ENCODE measurements at regions not wholly inside any gene's neighbourhood (a gene's known extent, or its start where the extent isn't known, plus 50 kb on each side); places are given as distances from the start of the nearest gene placed in this dataset.

DNA sequence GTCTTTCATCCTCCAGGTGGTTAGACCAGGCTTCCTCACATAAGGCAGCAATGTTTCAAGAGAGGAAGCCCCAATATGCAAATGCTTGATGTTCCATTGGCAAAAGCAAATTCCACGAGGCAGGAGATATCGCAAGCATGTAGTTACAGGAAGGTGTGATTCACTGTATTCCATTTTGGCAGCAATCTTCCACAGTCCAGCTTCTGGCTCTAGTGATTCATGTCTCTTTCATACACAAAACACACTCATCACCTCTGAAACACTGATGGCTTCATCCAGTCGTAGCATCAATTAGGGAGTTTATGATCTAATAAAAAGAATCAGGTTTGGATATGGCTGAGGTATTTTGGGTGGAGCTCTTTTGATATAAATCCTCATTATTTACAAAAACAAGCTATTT, 552.2 kb upstream of the RIOK2 start:
- peak; percentile 73 for DNase-seq

DNA sequence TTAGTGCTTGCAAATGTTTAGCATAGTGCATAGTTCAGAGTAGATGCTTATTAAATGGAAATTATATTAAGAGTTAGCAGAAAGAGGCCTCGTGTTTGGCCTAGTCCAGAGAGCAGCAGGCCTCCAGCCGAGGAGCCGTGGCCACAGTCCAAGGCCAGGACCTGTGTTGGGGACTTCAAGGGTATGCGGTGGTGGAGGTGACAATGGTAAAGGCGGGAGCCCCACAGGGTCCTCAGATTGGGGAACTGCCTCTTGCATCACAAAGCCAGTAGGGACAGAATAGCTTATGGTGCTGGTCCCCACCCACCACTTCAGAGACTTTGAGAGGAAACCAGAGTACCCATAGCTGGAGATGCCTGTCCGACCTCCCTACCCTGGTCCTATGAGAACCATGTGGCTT, 554.6 kb upstream of the RIOK2 start:
- no peak for DNase-seq

DNA sequence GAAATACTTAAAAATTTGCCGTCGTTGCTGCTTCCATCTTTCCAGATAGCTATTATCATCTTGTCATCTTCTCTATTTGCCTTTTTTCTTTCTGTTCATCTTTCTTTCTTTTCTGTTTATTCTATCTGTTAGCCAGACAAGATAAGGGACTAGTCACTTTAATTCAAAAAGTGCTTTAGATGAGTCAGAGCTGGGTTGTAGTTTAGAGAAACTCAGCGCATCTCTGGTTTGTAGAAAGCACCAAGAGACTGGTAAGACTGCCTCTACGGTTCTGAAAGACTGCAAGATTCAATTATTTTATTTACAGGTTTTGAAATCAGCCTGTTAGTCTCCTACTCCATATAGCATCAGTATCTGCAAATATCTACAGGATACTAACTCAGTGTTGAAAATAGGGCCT, 562.8 kb upstream of the RIOK2 start:
- DNase-seq = no peak

DNA sequence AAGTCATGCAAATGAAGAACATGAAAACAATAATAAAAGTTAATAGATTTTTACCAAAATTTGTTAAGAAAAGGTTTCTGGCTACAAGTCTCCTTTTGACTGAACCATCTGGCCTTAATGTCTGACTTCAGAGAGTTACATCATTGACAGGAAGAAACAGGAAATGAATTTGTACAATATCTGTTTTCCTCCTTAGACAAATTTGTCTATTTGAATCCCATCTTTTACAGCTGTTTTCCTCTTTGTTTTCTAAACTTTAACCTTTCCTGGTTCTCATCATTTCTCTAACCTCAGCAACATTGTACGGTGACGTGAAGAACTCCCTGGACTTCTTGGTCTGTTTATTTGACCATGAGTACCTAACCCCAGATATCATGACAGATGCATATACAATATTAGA, 567.5 kb upstream of the RIOK2 start:
- no peak for DNase-seq

DNA sequence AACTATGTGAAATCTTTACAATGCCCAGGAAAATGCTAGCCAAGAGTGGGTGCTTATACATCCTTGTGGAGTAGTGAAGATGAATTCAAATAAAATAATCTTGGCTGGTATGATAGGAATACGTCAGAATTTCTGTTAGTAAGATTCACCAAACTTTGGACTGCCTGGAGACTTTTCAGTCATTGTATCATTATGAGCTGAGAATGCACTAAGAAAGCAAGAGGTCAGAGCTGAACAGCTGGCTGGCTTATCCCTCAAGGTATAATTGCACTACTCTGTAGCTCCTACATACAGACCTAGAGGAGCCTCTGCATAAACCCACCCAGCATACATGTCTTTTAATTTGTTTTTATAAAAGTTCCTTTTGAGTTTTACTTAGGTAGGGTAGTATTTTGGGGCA, 568.5 kb upstream of the RIOK2 start:
- DNase-seq = no peak

DNA sequence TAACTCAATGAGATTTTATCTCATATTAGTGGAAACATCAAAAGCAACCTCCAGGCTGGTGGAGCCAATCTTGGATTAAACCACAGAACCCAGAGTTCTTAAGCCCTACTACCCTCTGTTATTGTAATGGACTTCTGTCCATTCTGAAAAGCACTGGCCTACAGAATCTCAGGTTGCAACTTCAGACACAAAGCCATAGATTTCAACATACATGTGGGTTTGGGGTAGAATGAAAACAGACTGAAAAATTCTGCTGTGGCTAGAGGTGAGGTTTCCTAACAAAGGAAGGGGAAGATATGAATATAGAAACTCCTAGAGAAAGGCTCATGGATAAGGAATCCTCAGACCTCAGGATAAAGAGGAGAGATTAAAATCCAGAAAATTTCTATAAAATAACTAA, 569.8 kb upstream of the RIOK2 start:
- DNase-seq = no peak

DNA sequence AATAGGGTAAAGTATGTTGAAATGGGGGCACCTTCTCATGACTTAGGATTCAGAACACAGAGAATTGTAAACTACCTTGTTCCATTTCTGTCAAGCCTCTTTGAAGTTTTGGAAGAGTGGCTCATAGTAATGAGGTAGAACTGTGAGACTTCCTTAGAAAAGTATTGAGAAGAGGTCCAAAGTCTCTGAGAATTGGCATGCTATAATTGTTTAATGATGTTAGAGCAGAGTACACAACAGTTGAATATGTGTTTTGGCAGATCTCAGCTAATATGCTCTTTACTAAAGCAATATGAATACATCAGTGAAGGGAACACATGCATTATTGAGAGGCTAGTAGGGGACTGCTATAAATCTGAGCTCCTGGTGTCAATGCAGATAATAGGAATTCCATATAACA, 579.4 kb upstream of the RIOK2 start:
- no peak for DNase-seq

DNA sequence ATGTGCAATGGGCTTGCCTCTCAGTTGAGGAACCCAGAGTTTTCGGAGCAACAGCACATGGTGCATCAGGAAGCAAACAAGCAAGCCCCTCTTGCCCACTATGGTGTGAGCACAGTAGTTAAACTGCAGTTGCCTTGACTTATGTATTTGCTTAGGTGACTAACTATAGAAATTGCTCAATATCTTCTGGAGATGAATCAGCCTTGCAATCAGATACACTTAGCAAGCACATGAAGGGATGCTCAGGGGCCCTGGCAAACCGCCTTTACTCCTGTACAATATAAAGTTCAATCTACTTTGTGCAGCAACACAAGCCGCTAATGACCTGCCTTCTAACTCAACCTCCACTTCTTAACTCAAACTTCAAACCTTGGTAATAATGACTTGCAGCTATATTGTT, 581.7 kb upstream of the RIOK2 start:
- DNase-seq = peak; percentile 48

DNA sequence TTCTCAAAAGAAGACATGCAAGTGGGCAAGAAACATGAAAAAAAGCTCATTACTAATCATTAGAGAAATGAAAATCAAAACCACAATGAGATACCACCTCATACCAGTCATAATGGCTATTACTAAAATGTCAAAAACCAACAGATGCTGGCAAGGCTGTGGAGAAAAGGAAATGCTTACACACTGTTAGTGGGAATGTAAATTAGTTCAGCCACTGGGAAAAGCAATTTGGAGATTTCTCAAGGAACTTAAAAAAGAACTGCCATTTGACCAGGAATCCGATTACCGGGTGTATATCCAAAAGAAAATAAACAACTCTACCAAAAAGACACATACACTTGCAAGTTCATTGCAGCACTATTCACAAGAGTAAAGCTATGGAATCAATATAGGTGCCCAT, 595.4 kb upstream of the RIOK2 start:
- peak; percentile 42 for DNase-seq

DNA sequence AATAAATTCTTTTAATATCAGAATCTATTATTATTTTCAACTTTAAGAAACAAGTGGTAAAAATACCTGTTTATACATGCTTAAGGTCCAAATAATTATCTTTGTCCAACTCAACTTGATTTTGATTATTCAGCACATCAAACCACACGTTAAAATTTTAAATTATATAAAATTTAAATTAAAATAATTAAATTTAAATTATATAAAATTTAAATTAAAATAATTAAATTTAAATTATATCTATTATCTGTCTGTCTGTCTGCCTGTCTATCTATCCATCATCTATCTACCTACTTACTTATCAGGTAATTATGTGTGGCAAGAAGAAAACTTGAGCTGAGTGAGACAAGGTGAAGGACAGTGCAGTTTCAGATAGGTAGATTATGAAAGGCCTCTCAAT, 605.3 kb upstream of the RIOK2 start:
- DNase-seq = no peak

DNA sequence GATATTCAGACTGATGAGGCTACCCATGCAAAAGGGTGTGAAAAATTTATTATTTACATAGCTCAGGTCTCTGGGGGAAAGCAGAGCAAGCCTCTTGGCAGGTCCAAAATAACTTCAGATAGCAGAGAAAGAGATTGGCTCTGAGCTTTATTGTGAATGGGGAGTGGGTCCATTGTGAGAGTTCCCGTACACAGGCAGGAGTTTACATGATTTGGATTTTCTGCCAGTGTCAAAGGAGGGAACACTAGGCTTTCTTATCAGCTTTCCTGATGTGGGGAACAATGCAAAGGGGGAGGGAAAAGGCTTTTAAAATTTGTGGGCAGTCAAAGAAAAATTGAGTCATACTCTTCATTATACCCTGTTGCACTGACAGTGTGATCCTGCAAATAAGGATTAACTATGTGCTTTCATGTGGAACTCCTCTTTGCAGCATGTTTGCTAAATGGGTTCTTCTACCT, 615.0 kb upstream of the RIOK2 start:
- no peak for DNase-seq

DNA sequence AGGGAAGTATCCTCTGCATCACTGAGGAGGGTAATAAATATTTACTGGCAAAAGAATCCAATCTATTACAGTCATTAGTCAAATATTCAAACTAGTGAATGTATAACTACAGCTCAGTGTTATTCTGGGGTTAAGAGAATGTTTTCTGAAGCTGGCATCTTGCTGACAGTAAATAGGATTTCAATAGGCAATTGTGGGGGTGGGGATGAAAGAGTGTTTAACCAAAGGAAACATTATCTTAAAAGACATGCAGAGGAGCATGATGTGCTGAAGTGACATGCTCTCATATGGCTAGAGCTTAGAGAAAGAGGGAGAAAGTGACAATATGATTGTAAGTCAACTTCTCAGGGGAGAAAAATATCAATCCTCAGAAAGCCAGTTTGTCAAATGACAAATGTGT, 618.4 kb upstream of the RIOK2 start:
- no peak for DNase-seq

DNA sequence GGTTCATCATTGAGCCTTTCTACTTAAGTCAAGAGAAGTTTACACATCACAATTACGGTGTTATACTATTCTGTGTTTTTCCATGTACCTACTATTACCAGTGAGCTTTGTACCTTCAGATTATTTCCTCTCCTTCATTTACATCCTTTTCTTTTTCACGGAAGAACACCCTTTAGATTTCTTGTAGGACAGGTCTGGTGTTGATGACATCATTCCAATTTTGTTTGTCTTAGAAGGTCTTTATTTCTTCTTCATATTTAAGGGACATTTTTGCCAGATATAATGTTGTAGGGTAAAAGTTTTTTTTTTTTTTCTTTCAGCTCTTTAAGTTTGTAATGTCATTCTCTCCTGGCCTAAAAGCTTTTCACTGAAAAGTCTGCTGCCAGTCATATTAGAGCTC, 637.1 kb upstream of the RIOK2 start:
- no peak for DNase-seq

DNA sequence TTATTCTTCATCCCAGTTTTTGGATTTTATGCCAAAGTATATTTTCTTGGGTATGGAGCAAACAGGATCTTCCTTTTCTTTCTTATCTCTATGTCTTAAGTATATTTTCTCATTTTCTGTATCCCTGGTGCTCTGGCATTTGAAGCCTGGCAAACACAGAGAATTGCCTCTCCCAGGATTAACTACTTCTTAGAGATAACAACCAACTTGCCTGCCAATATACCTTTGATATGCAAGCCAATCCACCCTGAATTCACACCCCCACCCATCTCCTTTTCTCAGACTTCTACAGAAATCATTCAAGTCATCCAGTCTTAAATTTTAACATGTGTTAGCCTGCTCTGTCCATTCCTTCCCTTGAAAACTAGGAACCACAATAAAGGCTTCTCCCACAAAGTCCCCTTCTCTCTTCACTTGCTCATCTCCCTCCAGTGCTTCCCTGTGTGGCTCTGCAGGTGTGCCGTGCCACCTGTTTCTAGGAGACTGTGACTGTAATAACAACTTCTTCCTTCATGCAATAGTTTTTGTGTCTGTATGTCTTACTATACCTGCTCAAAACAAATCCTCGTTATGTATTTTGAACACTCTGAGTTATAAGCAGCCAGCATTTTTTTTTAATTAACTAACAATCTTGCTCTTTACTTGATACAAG, 649.7 kb upstream of the RIOK2 start:
- no peak for DNase-seq

DNA sequence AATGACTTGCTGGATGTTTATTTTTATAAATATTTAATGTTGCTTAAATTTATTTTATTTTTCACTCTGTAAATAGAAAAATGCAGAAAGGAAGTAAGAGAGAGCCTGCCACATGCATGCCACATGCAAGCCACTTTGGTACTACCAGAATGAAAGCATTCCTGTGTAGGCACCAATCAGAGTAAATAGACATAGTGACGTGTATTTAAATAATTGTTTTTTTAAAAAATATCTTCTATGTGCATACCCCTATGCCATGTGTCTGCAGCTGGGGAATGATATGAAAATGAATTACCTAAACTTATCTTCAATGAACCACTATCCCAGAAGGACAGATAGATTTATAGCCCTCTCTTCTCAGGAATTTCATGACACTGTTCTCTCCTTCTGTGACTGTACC, 651.5 kb upstream of the RIOK2 start:
- no peak for DNase-seq

DNA sequence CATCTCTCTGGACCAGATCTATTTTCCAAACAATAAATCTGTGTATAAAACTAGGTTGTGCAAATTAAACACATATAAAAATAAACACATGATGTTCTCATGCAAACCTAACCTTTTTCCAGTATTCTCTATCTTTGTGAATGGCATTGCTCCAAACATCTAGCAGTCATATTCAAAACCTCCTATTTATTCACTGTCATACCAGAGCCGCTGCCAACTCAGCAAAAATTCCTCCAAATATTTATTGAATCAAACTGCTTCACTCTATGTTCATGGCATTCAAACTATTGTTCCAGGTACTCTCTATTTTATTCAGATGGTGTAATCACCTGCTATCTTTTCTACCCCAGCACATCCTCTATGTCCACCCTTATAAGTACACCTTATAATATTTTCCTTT, 652.1 kb upstream of the RIOK2 start:
- DNase-seq = no peak

DNA sequence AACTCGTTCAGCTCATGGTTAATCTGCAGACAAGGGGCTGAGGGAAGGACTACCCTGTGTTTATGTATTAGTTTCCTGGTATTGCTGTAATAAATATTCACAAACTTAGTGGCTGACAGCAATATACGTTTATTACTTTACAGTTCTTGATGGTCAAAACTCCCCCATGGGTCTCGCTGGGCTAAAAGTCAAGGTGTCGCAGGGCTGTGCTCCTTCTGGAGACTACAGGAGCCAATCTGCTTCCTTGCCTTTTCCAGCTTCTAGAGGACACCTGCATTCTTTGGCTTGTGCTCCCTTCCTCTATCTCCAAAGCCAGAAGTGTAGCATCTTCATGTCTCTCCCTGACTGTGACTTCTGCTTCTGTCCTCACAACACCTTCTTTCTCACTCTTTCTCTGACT, 653.8 kb upstream of the RIOK2 start:
- DNase-seq = no peak

DNA sequence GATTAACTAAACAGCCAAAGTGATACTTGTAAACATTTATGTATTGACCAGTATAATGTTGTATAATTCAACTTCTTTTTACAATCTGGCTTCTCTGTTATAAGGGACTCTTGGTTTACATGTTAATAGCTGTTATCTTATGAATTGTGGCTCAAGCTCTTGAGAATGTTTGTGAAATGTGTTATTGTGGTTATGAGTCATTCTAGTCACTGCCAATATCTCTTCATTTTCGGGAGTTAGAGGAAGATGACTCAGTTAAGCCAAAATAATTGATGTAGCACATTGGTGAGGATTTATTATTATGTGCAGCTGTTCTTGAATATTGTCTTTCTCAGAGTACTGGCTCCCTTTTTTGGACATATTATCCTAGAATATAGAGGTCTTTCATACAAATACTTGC, 655.2 kb upstream of the RIOK2 start:
- DNase-seq = peak; percentile 97

DNA sequence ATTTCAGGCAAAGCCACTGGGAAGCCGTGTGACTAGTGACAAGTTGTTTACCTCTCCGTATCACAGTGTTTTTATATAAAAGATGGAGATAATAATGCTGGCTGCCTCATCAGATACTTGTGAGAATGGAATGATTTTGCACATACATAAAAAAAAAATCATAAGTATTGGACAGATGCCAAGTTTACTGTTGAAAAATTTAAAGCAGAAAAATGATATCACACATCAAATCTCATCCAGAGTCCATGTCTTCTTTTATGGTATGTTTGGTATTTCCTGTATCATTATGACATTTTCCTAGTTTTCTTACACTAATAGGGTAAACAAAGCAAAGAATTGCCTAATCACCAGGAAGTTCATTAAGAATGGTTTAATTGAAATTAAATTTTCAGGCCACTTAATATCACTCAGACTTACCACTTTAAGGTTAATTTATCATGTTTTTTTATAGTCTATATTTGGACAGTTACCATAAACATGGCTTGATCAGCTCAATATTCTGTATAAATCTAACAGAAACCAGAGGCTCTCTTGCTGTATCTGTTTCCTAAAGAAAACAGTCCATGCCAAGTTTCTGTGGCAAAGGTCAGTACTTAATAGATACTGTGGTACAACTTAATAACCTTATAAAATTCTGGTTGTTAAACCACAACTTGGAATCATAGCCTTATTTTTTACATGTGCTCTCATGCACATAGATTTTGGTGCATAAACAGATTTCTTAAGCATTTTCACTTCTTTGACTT, 656.5 kb upstream of the RIOK2 start:
- peak; percentile 68 for DNase-seq

DNA sequence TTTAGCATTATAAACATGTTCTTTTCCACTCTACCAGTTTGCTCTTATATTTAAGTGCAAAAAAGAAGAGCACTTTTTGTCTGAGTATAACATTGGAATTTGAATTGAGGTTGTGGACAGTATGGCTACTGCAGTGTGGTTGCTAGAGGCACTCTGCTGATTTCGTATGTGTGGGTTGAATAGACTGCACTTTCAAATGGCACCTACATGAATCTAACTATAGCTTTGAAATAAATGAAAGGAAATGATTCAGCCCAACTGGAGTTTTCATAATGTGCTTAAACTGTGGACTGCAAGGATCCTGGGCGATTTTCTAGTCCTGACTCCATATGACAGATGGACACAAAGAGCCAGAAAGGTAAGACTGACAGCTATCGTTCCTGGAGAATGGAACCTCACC, 657.6 kb upstream of the RIOK2 start:
- peak; percentile 6 for DNase-seq

DNA sequence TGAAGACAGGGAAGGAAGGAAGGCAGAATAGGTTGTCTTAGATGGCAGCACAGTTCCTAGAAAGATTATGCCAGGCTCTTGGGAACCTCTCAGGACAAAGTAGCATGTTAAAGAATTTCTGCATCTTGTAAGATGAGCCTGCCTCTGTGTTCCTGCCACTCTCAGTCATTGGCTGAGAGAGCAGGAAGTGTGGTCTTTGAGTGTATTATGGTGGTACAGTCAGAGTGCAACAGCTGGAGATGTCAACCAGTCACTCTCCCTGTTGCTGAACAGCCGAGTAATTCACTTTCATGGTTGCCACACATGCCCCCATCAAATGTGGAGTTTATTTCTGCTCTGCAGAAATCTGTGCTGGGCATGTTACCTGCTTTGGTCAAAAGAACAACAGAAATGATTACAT, 659.6 kb upstream of the RIOK2 start:
- DNase-seq = no peak

DNA sequence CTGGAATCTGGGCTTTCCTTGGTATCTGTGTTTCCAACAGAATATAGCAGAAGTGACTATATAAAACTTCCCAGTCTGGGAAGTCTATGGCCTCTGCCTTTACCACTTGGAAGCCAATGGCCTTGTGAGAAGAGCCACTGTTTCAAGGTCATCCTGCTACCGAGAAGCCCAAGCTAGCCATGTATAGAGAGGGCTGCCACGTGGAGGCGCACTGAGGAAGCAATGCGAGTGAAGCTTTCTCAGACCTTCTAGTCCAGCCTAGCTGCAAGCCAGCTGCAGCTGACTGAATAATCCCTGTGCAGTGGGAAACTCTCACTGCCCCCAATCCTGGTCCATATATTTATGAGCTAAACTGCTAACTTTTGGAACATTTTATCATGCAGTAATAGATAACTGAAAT, 661.8 kb upstream of the RIOK2 start:
- DNase-seq = no peak

DNA sequence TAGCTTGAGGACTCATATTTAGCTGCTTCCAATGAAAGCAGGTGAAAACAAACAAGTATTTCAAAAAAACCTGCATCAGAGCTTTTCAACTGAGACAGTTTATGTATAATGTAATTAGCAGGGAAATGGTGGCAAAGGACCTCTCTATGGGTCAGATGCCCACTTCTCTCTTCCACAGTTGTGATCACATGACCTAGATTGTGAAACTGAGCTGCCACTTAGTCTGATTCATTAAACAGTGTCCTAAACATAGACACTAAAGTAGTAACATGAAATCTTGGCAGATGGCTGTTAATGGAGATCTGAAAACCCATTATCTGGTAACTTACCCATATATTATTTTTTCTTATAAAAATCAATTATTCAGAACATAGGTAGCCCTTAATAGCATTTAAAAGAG, 663.6 kb upstream of the RIOK2 start:
- no peak for DNase-seq

DNA sequence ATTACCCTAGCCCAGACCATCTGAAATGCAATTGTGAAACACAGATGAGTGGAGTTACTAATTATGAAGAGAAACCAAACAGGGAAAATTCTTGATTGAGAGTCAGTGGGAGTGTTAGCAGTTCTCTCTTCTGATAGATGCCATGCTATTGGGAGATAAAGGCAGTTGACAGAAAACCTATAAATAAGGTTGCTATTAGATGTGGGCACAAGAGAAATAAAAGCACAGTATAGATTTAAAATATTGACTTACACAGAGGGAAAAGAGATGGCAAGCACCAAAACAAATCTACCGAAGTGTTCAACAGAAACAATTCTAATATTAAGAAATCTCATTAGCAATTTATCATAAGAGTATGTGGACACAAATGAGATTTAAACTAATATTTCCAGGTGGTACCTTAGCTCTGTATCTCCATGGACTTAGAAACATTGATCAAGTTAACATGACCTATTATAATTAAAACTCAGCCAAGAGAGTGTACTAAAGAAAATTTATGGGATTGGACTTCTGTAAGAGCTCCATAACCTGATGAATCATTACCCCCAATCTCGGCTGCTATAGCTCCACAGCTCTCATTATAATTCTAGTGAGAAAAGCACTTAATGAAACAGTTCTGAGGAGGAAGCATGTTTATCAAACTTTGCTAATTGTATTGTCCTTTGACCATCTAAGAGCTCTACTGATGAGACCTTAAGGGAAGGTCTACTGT, 665.0 kb upstream of the RIOK2 start:
- DNase-seq = no peak

All from fibroblast of skin of back (primary cell).